Mucosa of rectum (tissue), 2 donors: ENCODE measurements at regions not wholly inside any gene's neighbourhood (a gene's known extent, or its start where the extent isn't known, plus 50 kb on each side); places are given as distances from the start of the nearest gene placed in this dataset.

Experiments
- H3K27ac ChIP-seq, 2 donors: one replicate each; pipeline ENCODE4 v1.7.0; 2013; ENCODE audit warnings: inconsistent platforms in 2 of 2, low read depth in 2 of 2, low read length in 2 of 2
- H3K27me3 ChIP-seq, 2 donors: one replicate each; pipeline ENCODE4 v1.7.0; 2013; ENCODE audit warnings: low read length in 2 of 2; ENCODE audit not compliant: control insufficient read depth in 2 of 2, insufficient read depth in 2 of 2
- H3K36me3 ChIP-seq, 2 donors: one replicate each; pipeline ENCODE4 v1.7.0; 2013; ENCODE audit warnings: low read length in 2 of 2; ENCODE audit not compliant: control insufficient read depth in 2 of 2, insufficient read depth in 2 of 2
- H3K4me1 ChIP-seq, 2 donors: one replicate each; pipeline ENCODE4 v1.7.0; 2013; ENCODE audit warnings: low read length in 2 of 2, mild to moderate bottlenecking in 1 of 2; ENCODE audit not compliant: control insufficient read depth in 2 of 2, insufficient read depth in 2 of 2
- H3K4me3 ChIP-seq, 2 donors: one replicate each; pipeline ENCODE4 v1.7.0; 2013; ENCODE audit warnings: low read length in 2 of 2
- H3K9ac ChIP-seq, 2 donors: one replicate each; pipeline ENCODE4 v1.7.0; 2013; ENCODE audit warnings: low read length in 2 of 2, low read depth in 1 of 2, mild to moderate bottlenecking in 1 of 2
- H3K9me3 ChIP-seq, 2 donors: one replicate each; pipeline ENCODE4 v1.7.0; 2013; ENCODE audit warnings: low read length in 2 of 2; ENCODE audit not compliant: control insufficient read depth in 2 of 2
- donor health status: healthy.
- donor health status: Normal muscosa, but diverticular disease.

DNA sequence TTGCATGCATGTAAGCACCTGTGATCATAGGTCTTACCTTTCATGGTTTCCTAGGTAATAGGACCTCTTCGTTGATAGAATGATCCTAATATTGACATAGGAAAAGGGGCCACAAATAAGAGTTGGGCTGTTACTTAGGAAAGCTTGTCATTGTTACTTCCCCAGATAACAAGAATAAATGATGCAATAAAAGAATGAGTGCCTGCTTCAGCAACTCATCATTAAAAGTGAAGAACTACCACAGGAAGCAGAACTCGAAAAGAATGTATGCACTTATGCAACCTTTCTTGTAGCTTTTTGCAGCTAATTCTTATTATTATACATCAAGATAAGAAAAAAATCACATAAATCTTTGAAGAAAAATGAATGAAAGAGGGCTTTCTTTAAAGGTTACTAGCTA lies 548.6 kb downstream of the LTN1 start:
- Histone ChIP-seq H3K27me3 (no peaks in the 10 kb centered on the region), H3K4me3 (no peak overlapping the region)

DNA sequence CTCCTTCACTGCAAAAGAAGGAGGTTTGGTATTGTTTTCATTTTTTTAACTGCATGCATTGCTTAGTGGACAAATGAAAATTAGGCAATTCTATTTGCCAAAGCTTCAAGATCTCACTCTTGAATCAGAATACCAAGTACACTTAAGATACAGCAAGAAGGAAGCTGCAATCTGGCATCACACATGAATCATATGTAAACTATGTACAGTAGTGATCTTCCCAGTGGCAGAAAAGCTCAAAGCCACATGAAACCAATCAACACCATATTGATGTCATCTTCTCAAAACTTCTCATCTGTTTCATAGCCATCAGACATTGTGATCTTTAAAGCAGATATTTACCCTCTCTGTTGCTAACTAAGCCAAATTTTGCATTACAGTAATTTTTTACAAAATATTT lies 550.1 kb downstream of the LTN1 start:
- no peak overlapping the region for H3K9ac ChIP-seq
- no peaks in the 10 kb centered on the region for H3K36me3 ChIP-seq
- H3K4me1 ChIP-seq, result no peaks in the 10 kb centered on the region
- H3K27me3 ChIP-seq, result no peaks in the 10 kb centered on the region
- H3K27ac ChIP-seq, result no peak overlapping the region
- H3K4me3 ChIP-seq, result no peak overlapping the region
- H3K9me3 ChIP-seq, result no peaks in the 10 kb centered on the region

More for the DNA sequence above, 548.6 kb downstream of the LTN1 start:
- Histone ChIP-seq H3K4me1 (no peaks in the 10 kb centered on the region), H3K9ac (no peak overlapping the region), H3K36me3 (no peaks in the 10 kb centered on the region), H3K9me3 (no peaks in the 10 kb centered on the region), H3K27ac (no peak overlapping the region)

DNA sequence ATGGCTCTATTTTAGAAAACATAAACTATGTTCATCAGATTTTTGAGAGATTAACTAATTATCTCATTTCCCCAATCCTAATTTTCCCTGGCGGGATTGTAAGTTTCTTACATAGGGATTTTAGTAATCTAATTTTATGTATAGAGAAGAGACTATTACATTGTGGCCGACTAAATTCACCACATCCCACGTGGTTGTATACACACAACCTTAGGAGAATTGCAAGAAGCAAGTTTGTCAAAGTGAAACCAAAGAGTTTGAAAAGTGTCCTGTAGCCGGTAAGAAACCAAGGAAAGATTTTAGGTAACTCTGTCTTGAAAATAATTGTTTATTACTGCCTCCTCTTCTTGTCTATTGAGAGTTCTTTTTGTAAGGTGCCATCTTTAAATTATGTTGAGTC lies 550.6 kb downstream of the LTN1 start:
- H3K9me3 ChIP-seq, result no peaks in the 10 kb centered on the region
- H3K36me3 ChIP-seq, result no peaks in the 10 kb centered on the region
- no peak overlapping the region for H3K9ac ChIP-seq
- no peak overlapping the region for H3K27ac ChIP-seq
- no peaks in the 10 kb centered on the region for H3K4me1 ChIP-seq
- H3K4me3 ChIP-seq, result no peak overlapping the region
- no peaks in the 10 kb centered on the region for H3K27me3 ChIP-seq

DNA sequence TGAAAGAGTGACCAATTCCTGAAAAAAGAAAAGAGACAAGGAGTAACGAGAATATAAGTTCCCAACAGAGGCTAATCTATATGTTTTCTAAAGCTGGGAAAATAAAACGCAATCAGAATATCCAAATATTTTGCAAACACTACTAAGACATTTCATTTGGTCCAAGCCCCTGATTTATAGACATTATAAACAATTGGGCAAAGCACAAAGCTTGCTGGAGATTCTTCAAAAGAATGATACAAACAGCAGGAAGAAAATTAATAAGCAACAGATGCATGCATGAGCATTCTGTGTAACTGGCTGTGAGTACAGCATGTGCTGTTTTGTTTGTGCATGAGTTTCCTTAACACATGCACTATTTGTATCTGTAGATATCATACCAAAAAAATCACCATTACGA lies 552.9 kb downstream of the LTN1 start:
- no peaks in the 10 kb centered on the region for H3K36me3 ChIP-seq
- no peaks in the 10 kb centered on the region for H3K9me3 ChIP-seq
- H3K27me3 ChIP-seq, result no peaks in the 10 kb centered on the region
- H3K9ac ChIP-seq, result no peak overlapping the region
- no peaks in the 10 kb centered on the region for H3K4me1 ChIP-seq
- H3K27ac ChIP-seq, result no peak overlapping the region
- no peak overlapping the region for H3K4me3 ChIP-seq

DNA sequence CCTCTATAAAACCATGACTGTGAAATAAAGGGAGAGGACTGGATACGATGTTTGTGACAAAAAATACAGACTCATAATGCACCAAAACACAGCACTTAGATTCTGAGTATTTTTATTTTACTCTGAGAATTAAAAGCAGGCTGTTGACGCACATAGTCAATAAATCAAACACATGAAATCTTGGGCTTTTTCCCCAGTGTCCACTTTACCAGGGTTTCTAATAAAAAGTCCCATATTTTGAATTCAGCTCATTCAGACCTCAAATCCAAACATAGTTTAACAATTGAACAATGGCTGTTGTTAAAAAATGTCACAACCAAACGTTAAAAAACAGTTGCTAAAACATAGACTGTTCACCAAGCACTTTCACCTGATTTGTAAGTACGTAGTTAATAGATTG lies 553.4 kb downstream of the LTN1 start:
- no peaks in the 10 kb centered on the region for H3K4me1 ChIP-seq
- no peak overlapping the region for H3K27ac ChIP-seq
- H3K4me3 ChIP-seq, result no peak overlapping the region
- no peaks in the 10 kb centered on the region for H3K36me3 ChIP-seq
- no peaks in the 10 kb centered on the region for H3K27me3 ChIP-seq
- H3K9me3 ChIP-seq, result no peaks in the 10 kb centered on the region
- no peak overlapping the region for H3K9ac ChIP-seq

DNA sequence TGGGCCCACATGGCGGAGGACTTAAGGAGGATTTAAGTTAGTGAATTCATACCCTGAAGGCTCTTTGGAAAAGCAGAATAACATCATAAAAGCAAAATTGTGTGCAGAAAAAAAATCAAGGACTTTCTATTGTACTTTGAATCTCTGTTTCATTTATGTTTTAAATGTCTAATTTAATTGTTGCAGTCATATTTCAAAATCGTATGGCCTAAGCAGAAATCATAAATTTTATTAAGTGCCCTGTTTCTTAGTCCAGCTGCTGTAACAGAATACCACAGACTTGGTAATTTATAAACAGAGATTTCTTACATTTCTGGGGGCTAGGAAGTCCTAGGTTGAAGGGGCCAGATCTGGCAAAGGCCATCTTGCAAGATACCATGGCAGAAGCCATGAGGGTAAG lies 555.6 kb downstream of the LTN1 start:
- no peaks in the 10 kb centered on the region for H3K9me3 ChIP-seq
- H3K27me3 ChIP-seq, result no peaks in the 10 kb centered on the region
- H3K4me1 ChIP-seq, result no peaks in the 10 kb centered on the region
- H3K4me3 ChIP-seq, result no peak overlapping the region
- no peaks in the 10 kb centered on the region for H3K36me3 ChIP-seq
- H3K9ac ChIP-seq, result no peak overlapping the region
- no peak overlapping the region for H3K27ac ChIP-seq

DNA sequence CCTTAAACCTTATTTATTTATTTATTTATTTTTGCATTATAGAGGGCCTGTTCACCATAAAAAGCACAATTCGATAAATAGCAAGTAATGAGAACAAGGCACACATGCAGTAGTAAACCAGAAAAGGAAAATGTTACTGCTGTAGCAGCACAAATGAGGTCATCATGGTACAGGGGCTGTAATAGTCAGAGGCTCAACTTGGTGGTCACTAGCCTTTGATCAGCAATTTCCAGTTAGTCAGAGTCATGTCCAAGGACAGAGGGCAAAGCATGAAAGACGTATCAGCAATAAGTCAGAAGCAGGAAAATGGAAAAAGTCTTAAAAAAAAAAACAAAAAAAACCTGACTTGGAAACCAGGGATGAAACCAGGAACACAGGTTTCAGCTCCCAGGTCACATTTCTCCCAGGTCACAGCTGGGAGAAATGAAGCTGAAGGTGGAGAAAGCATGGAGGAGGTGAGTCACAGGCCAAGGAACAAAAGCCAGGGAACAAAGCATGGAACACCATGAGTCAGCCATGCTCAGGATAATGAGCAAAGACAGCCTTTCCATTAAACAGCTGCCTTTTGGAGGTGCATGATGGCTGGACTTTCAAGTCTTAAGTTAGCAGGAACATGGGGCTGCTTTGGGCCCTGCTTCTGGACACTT lies 556.3 kb downstream of the LTN1 start:
- no peak overlapping the region for H3K27ac ChIP-seq
- H3K27me3 ChIP-seq, result no peaks in the 10 kb centered on the region
- H3K4me1 ChIP-seq, result no peaks in the 10 kb centered on the region
- no peaks in the 10 kb centered on the region for H3K9me3 ChIP-seq
- no peak overlapping the region for H3K4me3 ChIP-seq
- H3K36me3 ChIP-seq, result no peaks in the 10 kb centered on the region
- H3K9ac ChIP-seq, result no peak overlapping the region

DNA sequence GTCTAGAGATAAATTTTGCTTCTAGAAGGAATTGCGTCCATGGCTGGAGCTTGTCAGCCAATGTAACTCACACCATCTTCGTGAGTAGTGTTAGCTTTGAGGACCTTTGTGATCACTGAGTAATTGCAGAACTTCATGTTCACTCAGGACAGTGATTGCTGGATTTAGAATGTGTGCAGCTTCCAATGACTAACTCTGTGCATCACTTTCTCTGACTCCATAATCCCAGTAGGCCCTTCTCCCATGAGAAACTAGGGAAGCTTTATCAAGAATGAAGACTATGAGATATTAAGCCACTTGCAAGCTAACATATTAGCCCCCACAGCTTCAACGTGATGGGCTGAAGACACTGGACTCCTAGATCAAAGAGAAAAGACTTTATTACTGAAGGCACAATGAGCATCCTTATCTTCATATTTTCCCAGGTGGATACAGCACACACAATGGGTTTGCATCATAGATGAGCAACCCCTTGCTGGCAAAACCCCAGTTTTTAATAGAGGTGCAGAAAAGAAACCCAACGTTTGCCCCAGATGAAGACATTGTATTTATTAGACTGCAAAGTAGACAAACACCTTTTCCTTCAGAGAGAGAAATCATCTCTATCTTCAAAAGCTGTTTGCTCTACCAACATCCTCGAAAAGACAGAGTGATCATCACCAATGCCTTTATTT lies 561.0 kb downstream of the LTN1 start:
- H3K4me1 ChIP-seq, result no peaks in the 10 kb centered on the region

DNA sequence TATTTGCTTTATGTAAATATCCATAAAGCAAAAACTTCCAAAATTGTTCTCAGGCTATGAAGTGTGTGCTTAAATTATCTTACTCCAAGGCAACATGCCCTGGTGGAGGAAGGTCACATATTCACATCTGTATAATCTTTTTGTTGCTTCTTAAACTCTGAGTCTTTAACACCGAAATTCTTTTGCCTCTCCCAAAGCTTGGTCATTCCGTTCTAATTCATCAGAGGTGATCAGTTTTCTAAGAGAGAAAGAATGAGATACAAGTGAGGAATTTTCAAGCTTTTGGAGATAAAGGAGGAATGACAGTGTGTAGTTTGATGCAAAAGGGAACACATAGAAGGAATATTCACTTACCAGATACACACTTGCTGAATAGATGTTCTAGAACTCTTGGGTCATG lies 561.7 kb downstream of the LTN1 start:
- H3K9me3 ChIP-seq, result no peaks in the 10 kb centered on the region
- H3K9ac ChIP-seq, result no peak overlapping the region
- no peaks in the 10 kb centered on the region for H3K36me3 ChIP-seq
- H3K27me3 ChIP-seq, result no peaks in the 10 kb centered on the region
- no peak overlapping the region for H3K4me3 ChIP-seq
- no peaks in the 10 kb centered on the region for H3K4me1 ChIP-seq
- H3K27ac ChIP-seq, result no peak overlapping the region

More for the DNA sequence above, 561.0 kb downstream of the LTN1 start:
- H3K9ac ChIP-seq, result no peak overlapping the region
- H3K4me3 ChIP-seq, result no peak overlapping the region
- H3K27me3 ChIP-seq, result no peaks in the 10 kb centered on the region
- H3K9me3 ChIP-seq, result no peaks in the 10 kb centered on the region
- H3K27ac ChIP-seq, result no peak overlapping the region
- no peaks in the 10 kb centered on the region for H3K36me3 ChIP-seq

DNA sequence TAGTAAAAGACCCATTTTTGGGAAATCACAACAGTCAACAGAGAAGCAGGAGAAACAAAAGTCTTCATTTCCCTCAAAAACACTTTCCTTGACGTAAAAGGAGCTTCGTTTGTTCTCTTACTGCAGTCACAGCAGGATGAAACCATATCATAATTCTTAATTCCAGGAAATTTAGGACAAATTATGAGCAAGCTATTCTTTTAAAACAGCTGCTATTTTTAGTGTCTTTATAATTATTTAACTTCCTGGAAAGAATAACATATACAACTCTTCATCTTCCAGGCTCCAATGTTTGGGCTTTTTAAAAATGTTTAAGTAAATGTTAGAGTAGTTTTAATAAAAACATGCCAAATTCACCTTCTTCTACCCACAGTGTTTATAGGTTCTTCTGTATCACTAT lies 563.5 kb downstream of the LTN1 start:
- Histone ChIP-seq H3K9me3 (no peaks in the 10 kb centered on the region), H3K27ac (no peak overlapping the region), H3K36me3 (no peaks in the 10 kb centered on the region), H3K9ac (no peak overlapping the region), H3K4me3 (no peak overlapping the region), H3K4me1 (no peaks in the 10 kb centered on the region), H3K27me3 (no peaks in the 10 kb centered on the region)
